ENCODE measurements at regions not wholly inside any gene's neighbourhood (a gene's known extent, or its start where the extent isn't known, plus 50 kb on each side); places are given as distances from the start of the nearest gene placed in this dataset.

GRCh38 chr9:1201262-1201661 is 151.1 kb downstream of the DMRT2 start:
- no peak for DNase-seq (ENCODE audit: low spot score)

GRCh38 chr9:1201901-1202300 is 151.7 kb downstream of the DMRT2 start:
- no peak for DNase-seq (ENCODE audit: low spot score)

- DNase-seq (ENCODE audit: low spot score), result no peak
These were observed 152.5 kb downstream of the DMRT2 start for GRCh38 chr9:1202512-1203280.

- no peak for DNase-seq (ENCODE audit: low spot score)
These were observed 157.5 kb downstream of the DMRT2 start for GRCh38 chr9:1207686-1208085.

GRCh38 chr9:1208157-1208556 is 158.0 kb downstream of the DMRT2 start:
- no peak for DNase-seq (ENCODE audit: low spot score)

- DNase-seq (ENCODE audit: low spot score), result no peak
These were observed 160.8 kb downstream of the DMRT2 start for GRCh38 chr9:1210954-1211353.

- DNase-seq (ENCODE audit: low spot score), result no peak
These were observed 166.4 kb downstream of the DMRT2 start for GRCh38 chr9:1216532-1216931.

- DNase-seq (ENCODE audit: low spot score), result no peak
These were observed 166.9 kb downstream of the DMRT2 start for GRCh38 chr9:1217076-1217475.

- DNase-seq (ENCODE audit: low spot score), result no peak
These were observed 169.1 kb downstream of the DMRT2 start for GRCh38 chr9:1219284-1219683.

GRCh38 chr9:1221298-1221697 is 171.1 kb downstream of the DMRT2 start:
- DNase-seq (ENCODE audit: low spot score), result no peak

- DNase-seq (ENCODE audit: low spot score), result no peak
These were observed 172.4 kb downstream of the DMRT2 start for GRCh38 chr9:1222511-1222910.

GRCh38 chr9:1231998-1232919 is 182.1 kb downstream of the DMRT2 start:
- DNase-seq (ENCODE audit: low spot score), result no peak

GRCh38 chr9:1233568-1233967 is 183.4 kb downstream of the DMRT2 start:
- no peak for DNase-seq (ENCODE audit: low spot score)

- no peak for DNase-seq (ENCODE audit: low spot score)
These were observed 185.5 kb downstream of the DMRT2 start for GRCh38 chr9:1235650-1236049.

- no peak for DNase-seq (ENCODE audit: low spot score)
These were observed 185.9 kb downstream of the DMRT2 start for GRCh38 chr9:1236061-1236460.

- DNase-seq (ENCODE audit: low spot score), result no peak
These were observed 188.2 kb downstream of the DMRT2 start for GRCh38 chr9:1238407-1238806.

- no peak for DNase-seq (ENCODE audit: low spot score)
These were observed 198.6 kb downstream of the DMRT2 start for GRCh38 chr9:1248743-1249142.

GRCh38 chr9:1253064-1253979 is 203.2 kb downstream of the DMRT2 start:
- DNase-seq (ENCODE audit: low spot score), result no peak

- DNase-seq (ENCODE audit: low spot score), result no peak
These were observed 203.9 kb downstream of the DMRT2 start for GRCh38 chr9:1254071-1254470.

- DNase-seq (ENCODE audit: low spot score), result no peak
These were observed 206.0 kb downstream of the DMRT2 start for GRCh38 chr9:1256178-1256577.

- DNase-seq (ENCODE audit: low spot score), result no peak
These were observed 211.1 kb downstream of the DMRT2 start for GRCh38 chr9:1261266-1261665.
